HG03095 (cell line): ENCODE measurements at regions not wholly inside any gene's neighbourhood (a gene's known extent, or its start where the extent isn't known, plus 50 kb on each side); places are given as distances from the start of the nearest gene placed in this dataset.
"Not testable (repeated sequence)": the region's sequence is repeated elsewhere in the genome, so short reads cannot be mapped to it uniquely, and the experiment has no call there.

Experiments
- ATAC-seq: cut with Tn5 transposase; IDR thresholded peaks from one replicate; pipeline ENCODE4 v1.9.1; 2021; ENCODE audit warnings: moderate library complexity; ENCODE audit not compliant: unreplicated experiment

- not testable (repeated sequence) for ATAC-seq
These were observed 359.6 kb downstream of the ADAMTS20 start for GRCh38 chr12:43192442-43192841.

GRCh38 chr12:43180242-43180641 is 371.8 kb downstream of the ADAMTS20 start:
- no peak for ATAC-seq

GRCh38 chr12:43179486-43179885 is 372.5 kb downstream of the ADAMTS20 start:
- no peak for ATAC-seq

- no peak for ATAC-seq
These were observed 374.7 kb downstream of the ADAMTS20 start for GRCh38 chr12:43177276-43177675.

- ATAC-seq: no peak
These were observed 382.8 kb downstream of the ADAMTS20 start for GRCh38 chr12:43169115-43169681.

- no peak for ATAC-seq
These were observed 384.3 kb downstream of the ADAMTS20 start for GRCh38 chr12:43167691-43168090.

GRCh38 chr12:43165351-43165750 is 386.7 kb downstream of the ADAMTS20 start:
- no peak for ATAC-seq

- ATAC-seq: no peak
These were observed 389.9 kb downstream of the ADAMTS20 start for GRCh38 chr12:43162138-43162537.

GRCh38 chr12:43159506-43159905 is 392.5 kb downstream of the ADAMTS20 start:
- ATAC-seq: no peak

GRCh38 chr12:43158126-43158525 is 393.9 kb downstream of the ADAMTS20 start:
- ATAC-seq: no peak

- ATAC-seq: no peak
These were observed 396.6 kb downstream of the ADAMTS20 start for GRCh38 chr12:43155376-43155775.

GRCh38 chr12:43154498-43155045 is 397.4 kb downstream of the ADAMTS20 start:
- no peak for ATAC-seq

GRCh38 chr12:43151441-43151981 is 400.5 kb downstream of the ADAMTS20 start:
- ATAC-seq: no peak

- no peak for ATAC-seq
These were observed 403.3 kb downstream of the ADAMTS20 start for GRCh38 chr12:43148691-43149090.

- no peak for ATAC-seq
These were observed 404.1 kb downstream of the ADAMTS20 start for GRCh38 chr12:43147878-43148277.

- no peak for ATAC-seq
These were observed 406.5 kb downstream of the ADAMTS20 start for GRCh38 chr12:43145481-43145880.

GRCh38 chr12:43143278-43143677 is 408.7 kb downstream of the ADAMTS20 start:
- no peak for ATAC-seq

GRCh38 chr12:43132291-43132690 is 419.7 kb downstream of the ADAMTS20 start:
- ATAC-seq: no peak

GRCh38 chr12:43131301-43131700 is 420.7 kb downstream of the ADAMTS20 start:
- no peak for ATAC-seq

- no peak for ATAC-seq
These were observed 424.0 kb downstream of the ADAMTS20 start for GRCh38 chr12:43127886-43128549.

- no peak for ATAC-seq
These were observed 425.2 kb downstream of the ADAMTS20 start for GRCh38 chr12:43126652-43127375.

GRCh38 chr12:43123461-43123860 is 428.5 kb downstream of the ADAMTS20 start:
- no peak for ATAC-seq
